CD14-positive monocyte (primary cell): ENCODE measurements at regions not wholly inside any gene's neighbourhood (a gene's known extent, or its start where the extent isn't known, plus 50 kb on each side); places are given as distances from the start of the nearest gene placed in this dataset.

Experiments used
- DNase-seq, 3 donors: peaks; one replicate each; pipeline ENCODE4 v3.0.0-alpha.2; 2011 to 2022
- H2AFZ ChIP-seq: 2 replicates; pipeline ENCODE4 v1.6.0; 2012; ENCODE audit warnings: mild to moderate bottlenecking, low read depth, low read length, inconsistent platforms; ENCODE audit not compliant: insufficient read depth, poor library complexity, severe bottlenecking
- H3K27ac ChIP-seq, 2 donors: 1 replicate in 1 of 2; 2 replicates in 1 of 2; pipeline ENCODE4 v1.5.1; 2012 to 2013; ENCODE audit warnings: low read length in 2 of 2, control low read depth in 1 of 2, inconsistent platforms in 1 of 2, low read depth in 1 of 2, mild to moderate bottlenecking in 1 of 2
- H3K27me3 ChIP-seq, 2 donors: one replicate each; pipeline versions ENCODE4 v1.6.0 to v1.6.1; 2011 to 2013; ENCODE audit warnings: low read length in 2 of 2; ENCODE audit not compliant: control insufficient read depth in 2 of 2, insufficient read depth in 2 of 2
- H3K36me3 ChIP-seq, 2 donors: replicated peaks in 1 of 2; 1 replicate in 1 of 2; 2 replicates in 1 of 2; pipeline versions ENCODE4 v1.5.1 to v1.6.1; 2012 to 2013; ENCODE audit warnings: low read length in 2 of 2, control low read depth in 1 of 2, inconsistent platforms in 1 of 2, mild to moderate bottlenecking in 1 of 2; ENCODE audit not compliant: insufficient read depth in 2 of 2, control insufficient read depth in 1 of 2
- H3K4me1 ChIP-seq, 2 donors: 1 replicate in 1 of 2; 2 replicates in 1 of 2; pipeline versions ENCODE4 v1.5.1 to v1.6.1; 2012 to 2013; ENCODE audit warnings: low read length in 2 of 2, control low read depth in 1 of 2, inconsistent platforms in 1 of 2, mild to moderate bottlenecking in 1 of 2, moderate library complexity in 1 of 2; ENCODE audit not compliant: insufficient read depth in 2 of 2, control insufficient read depth in 1 of 2
- H3K4me2 ChIP-seq: replicated peaks from 2 replicates; pipeline ENCODE3; 2012; ENCODE audit warnings: low read length, moderate library complexity, mild to moderate bottlenecking; ENCODE audit not compliant: poor library complexity, severe bottlenecking; ENCODE audit errors: extremely low read depth
- H3K4me3 ChIP-seq, 3 experiments: fragments of 200-600 bp in 1 of 3; sonication (generic) in 1 of 3; replicated peaks in 1 of 3; 1 replicate in 2 of 3; 2 replicates in 1 of 3; pipeline ENCODE4 v1.5.1; 2011 to 2013; ENCODE audit warnings: low read length in 3 of 3, mild to moderate bottlenecking in 3 of 3, control low read depth in 2 of 3, low read depth in 2 of 3, inconsistent platforms in 1 of 3, moderate library complexity in 1 of 3
- H3K79me2 ChIP-seq: 2 replicates; pipeline ENCODE4 v1.6.0; 2012; ENCODE audit warnings: mild to moderate bottlenecking, control low read depth, inconsistent platforms, low read length, moderate library complexity; ENCODE audit not compliant: insufficient read depth
- H3K9ac ChIP-seq: 2 replicates; pipeline ENCODE4 v1.6.0; 2017; ENCODE audit warnings: low read length, mild to moderate bottlenecking; ENCODE audit not compliant: insufficient read depth, poor library complexity, severe bottlenecking
- H3K9me3 ChIP-seq, 2 donors: replicated peaks in 1 of 2; 1 replicate in 1 of 2; 2 replicates in 1 of 2; pipeline versions ENCODE4 v1.5.1 to v1.6.1; 2012 to 2013; ENCODE audit warnings: low read length in 2 of 2, control low read depth in 1 of 2; ENCODE audit not compliant: control insufficient read depth in 1 of 2, insufficient read depth in 1 of 2
- H4K20me1 ChIP-seq: 2 replicates; pipeline ENCODE4 v1.6.0; 2012; ENCODE audit warnings: mild to moderate bottlenecking, low read length, control low read depth, moderate library complexity; ENCODE audit not compliant: insufficient read depth
- H3K27ac Mint-ChIP-seq, 7 donors: one replicate each; pipeline ENCODE4 v1.8.0; 2020; ENCODE audit warnings: mild to moderate bottlenecking in 7 of 7, mixed read lengths in 7 of 7, moderate library complexity in 6 of 7, inconsistent platforms in 2 of 7
- H3K27me3 Mint-ChIP-seq, 3 donors: one replicate each; pipeline ENCODE4 v1.8.0; 2021 to 2022; ENCODE audit warnings: low read depth in 3 of 3, mild to moderate bottlenecking in 3 of 3, mixed read lengths in 3 of 3, moderate library complexity in 3 of 3, inconsistent platforms in 1 of 3
- H3K36me3 Mint-ChIP-seq, 2 donors: one replicate each; pipeline ENCODE4 v1.8.0; 2020; ENCODE audit warnings: mixed read lengths in 2 of 2, inconsistent platforms in 1 of 2, mild to moderate bottlenecking in 1 of 2
- H3K4me1 Mint-ChIP-seq: one replicate; pipeline ENCODE4 v1.8.0; 2020; ENCODE audit warnings: mild to moderate bottlenecking, mixed read lengths
- H3K4me3 Mint-ChIP-seq, 2 donors: one replicate each; pipeline ENCODE4 v1.8.0; 2020; ENCODE audit warnings: mild to moderate bottlenecking in 2 of 2, mixed read lengths in 2 of 2, moderate library complexity in 1 of 2
- H3K9me3 Mint-ChIP-seq, 7 donors: one replicate each; pipeline ENCODE4 v1.8.0; 2020 to 2022; ENCODE audit warnings: mixed read lengths in 7 of 7, mild to moderate bottlenecking in 6 of 7, moderate library complexity in 6 of 7, inconsistent platforms in 2 of 7
- WGBS: methylation state at CpG from one replicate; pipeline ENCODE4 v1.1.5; 2013; ENCODE audit warnings: missing lambda C conversion rate; ENCODE audit not compliant: insufficient coverage; 5-methylcytosine and 5-hydroxymethylcytosine counted together
- intact Hi-C, 2 donors: fragments of 100-400 bp; cut with micrococcal nuclease; formaldehyde crosslinking; loops; one replicate each; pipeline versions ENCODE4 v1.15.0 to v1.15.1; 2023
- TF ChIP-seq, protein P1 (sequence below): fragments of 200-600 bp; IDR thresholded peaks from one replicate; pipeline ENCODE4 v1.8.0; 2022; ENCODE audit warnings: antibody characterized with exemption, mild to moderate bottlenecking

DNA sequence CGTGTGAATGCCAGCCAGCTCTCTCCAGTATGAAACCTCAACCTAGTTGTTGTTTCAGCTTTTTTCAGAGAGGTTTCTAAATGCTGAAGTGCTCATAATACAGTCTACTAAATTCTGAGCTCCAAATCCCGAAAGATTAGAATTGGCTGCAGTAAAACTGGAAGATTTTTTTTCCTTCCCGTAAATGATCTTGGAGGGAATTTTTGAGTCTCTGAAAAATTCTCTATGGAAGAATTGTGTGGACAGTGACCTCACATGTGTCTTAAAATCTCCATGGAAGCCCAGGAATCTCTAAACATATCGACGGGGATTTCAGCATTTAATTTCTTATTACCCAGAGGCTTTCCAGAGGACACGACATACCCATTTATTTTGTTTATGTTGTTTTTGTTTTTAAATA, 1499.2 kb downstream of the LRRC4C start:
- no peak overlapping the region for H3K4me3 ChIP-seq
- Mint-ChIP-seq H3K4me3 (no peak overlapping the region), H3K9me3 (peaks cover 4 to 14% (median 8%) of the 10 kb centered on the region in 7 donors), H3K4me1 (no peaks in the 10 kb centered on the region), H3K27ac (no peak overlapping the region), H3K36me3 (no peaks in the 10 kb centered on the region), H3K27me3 (peaks cover 0 to 2% (median 0%) of the 10 kb centered on the region in 3 donors)
- TF ChIP-seq, protein P1, sequence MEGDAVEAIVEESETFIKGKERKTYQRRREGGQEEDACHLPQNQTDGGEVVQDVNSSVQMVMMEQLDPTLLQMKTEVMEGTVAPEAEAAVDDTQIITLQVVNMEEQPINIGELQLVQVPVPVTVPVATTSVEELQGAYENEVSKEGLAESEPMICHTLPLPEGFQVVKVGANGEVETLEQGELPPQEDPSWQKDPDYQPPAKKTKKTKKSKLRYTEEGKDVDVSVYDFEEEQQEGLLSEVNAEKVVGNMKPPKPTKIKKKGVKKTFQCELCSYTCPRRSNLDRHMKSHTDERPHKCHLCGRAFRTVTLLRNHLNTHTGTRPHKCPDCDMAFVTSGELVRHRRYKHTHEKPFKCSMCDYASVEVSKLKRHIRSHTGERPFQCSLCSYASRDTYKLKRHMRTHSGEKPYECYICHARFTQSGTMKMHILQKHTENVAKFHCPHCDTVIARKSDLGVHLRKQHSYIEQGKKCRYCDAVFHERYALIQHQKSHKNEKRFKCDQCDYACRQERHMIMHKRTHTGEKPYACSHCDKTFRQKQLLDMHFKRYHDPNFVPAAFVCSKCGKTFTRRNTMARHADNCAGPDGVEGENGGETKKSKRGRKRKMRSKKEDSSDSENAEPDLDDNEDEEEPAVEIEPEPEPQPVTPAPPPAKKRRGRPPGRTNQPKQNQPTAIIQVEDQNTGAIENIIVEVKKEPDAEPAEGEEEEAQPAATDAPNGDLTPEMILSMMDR = no peak
- no peaks in the 10 kb centered on the region for H4K20me1 ChIP-seq
- intact Hi-C loops = no loop called here
- no peaks in the 10 kb centered on the region for H3K4me1 ChIP-seq
- WGBS = 67% methylated on average over 1 of the region's 6 CpGs
- H3K27ac ChIP-seq = no peak overlapping the region
- H3K36me3 ChIP-seq = no peaks in the 10 kb centered on the region
- H2AFZ ChIP-seq = no peak overlapping the region
- H3K27me3 ChIP-seq = no peaks in the 10 kb centered on the region
- no peak for DNase-seq
- H3K9ac ChIP-seq = no peak overlapping the region
- H3K4me2 ChIP-seq = no peak overlapping the region
- H3K9me3 ChIP-seq = peaks cover 4 to 11% of the 10 kb centered on the region in 2 donors
- H3K79me2 ChIP-seq = no peaks in the 10 kb centered on the region

DNA sequence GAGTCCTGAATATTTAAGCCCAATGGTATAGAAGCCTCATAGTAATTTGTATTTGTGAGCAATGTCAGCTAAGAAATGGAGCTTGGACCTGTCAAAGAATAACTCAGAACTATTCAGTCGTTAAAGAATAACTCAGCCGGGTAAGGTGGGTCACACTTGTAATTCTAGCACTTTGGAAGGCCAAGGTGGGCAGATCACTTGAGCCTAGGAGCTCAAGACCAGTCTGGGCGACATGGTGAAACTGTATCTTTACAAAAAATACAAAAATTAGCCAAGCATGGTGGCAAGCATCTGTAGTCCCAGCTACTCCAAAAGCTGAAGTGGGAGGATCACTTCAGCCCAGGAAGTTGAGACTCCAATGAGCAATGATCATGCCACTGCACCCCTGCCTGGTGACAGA, 1526.5 kb downstream of the LRRC4C start:
- Histone ChIP-seq H3K79me2 (no peaks in the 10 kb centered on the region), H3K27ac (no peak overlapping the region), H3K4me3 (no peak overlapping the region), H3K4me1 (no peaks in the 10 kb centered on the region), H3K4me2 (no peak overlapping the region), H3K36me3 (no peaks in the 10 kb centered on the region), H3K9me3 (peaks cover 10% of the 10 kb centered on the region in 2 donors), H3K9ac (no peak overlapping the region), H4K20me1 (no peaks in the 10 kb centered on the region), H2AFZ (no peak overlapping the region), H3K27me3 (no peaks in the 10 kb centered on the region)
- Mint-ChIP-seq H3K36me3 (no peaks in the 10 kb centered on the region), H3K4me3 (no peak overlapping the region), H3K9me3 (peaks cover 0 to 20% (median 13%) of the 10 kb centered on the region in 7 donors), H3K27ac (no peak overlapping the region), H3K27me3 (no peaks in the 10 kb centered on the region), H3K4me1 (no peaks in the 10 kb centered on the region)
- no peak for DNase-seq
- intact Hi-C loops = no loop called here
- 94% methylated on average over 3 of the region's 3 CpGs for WGBS
- TF ChIP-seq, protein P1 = no peak
